HFF-Myc (cell line): ENCODE measurements at regions not wholly inside any gene's neighbourhood (a gene's known extent, or its start where the extent isn't known, plus 50 kb on each side); places are given as distances from the start of the nearest gene placed in this dataset.

Experiments used
- DNase-seq: peaks from one replicate; pipeline ENCODE4 v3.0.0-alpha.2; 2011; ENCODE audit warnings: low read depth; ENCODE audit errors: extremely low read depth
- H3K4me3 ChIP-seq: replicated peaks from 2 replicates; pipeline ENCODE4 v1.5.1; 2011; ENCODE audit warnings: low read depth, mild to moderate bottlenecking, control low read depth, low read length
- CTCF ChIP-seq: IDR thresholded peaks from 2 replicates; pipeline ENCODE4 v1.5.1; 2012; ENCODE audit warnings: mild to moderate bottlenecking, low read depth, low read length, control low read depth; ENCODE audit errors: missing control alignments

GRCh38 chr2:239498981-239499634 lies 98.3 kb upstream of the HDAC4 start:
- no peak for TF ChIP-seq CTCF
- H3K4me3 ChIP-seq, result no peak overlapping the region
- no peak for DNase-seq

- no peak for DNase-seq
- TF ChIP-seq CTCF, result no peak
Measured at GRCh38 chr2:239498576-239498975, 97.8 kb upstream of the HDAC4 start.

GRCh38 chr2:239496700-239497099 lies 95.9 kb upstream of the HDAC4 start:
- no peak for DNase-seq
- TF ChIP-seq CTCF, result no peak
- no peak overlapping the region for H3K4me3 ChIP-seq

More at GRCh38 chr2:239498576-239498975, 97.8 kb upstream of the HDAC4 start:
- H3K4me3 ChIP-seq, result no peak overlapping the region

- TF ChIP-seq CTCF, result no peak
- H3K4me3 ChIP-seq, result no peak overlapping the region
- no peak for DNase-seq
Measured at GRCh38 chr2:239495791-239496233, 95.0 kb upstream of the HDAC4 start.

- TF ChIP-seq CTCF, result no peak
- no peak for DNase-seq
- no peak overlapping the region for H3K4me3 ChIP-seq
Measured at GRCh38 chr2:239495175-239495574, 94.4 kb upstream of the HDAC4 start.

GRCh38 chr2:239494578-239494977 lies 93.8 kb upstream of the HDAC4 start:
- H3K4me3 ChIP-seq, result no peak overlapping the region
- no peak for TF ChIP-seq CTCF
- DNase-seq, result no peak

GRCh38 chr2:239489481-239489880 lies 88.7 kb upstream of the HDAC4 start:
- no peak for DNase-seq
- TF ChIP-seq CTCF, result no peak
- no peak overlapping the region for H3K4me3 ChIP-seq
